SK-N-SH (cell line): ENCODE measurements at regions not wholly inside any gene's neighbourhood (a gene's known extent, or its start where the extent isn't known, plus 50 kb on each side); places are given as distances from the start of the nearest gene placed in this dataset.

ENCODE experiments used
- JUND ChIP-seq: IDR thresholded peaks from 2 replicates; pipeline ENCODE4 v1.4.0; 2012
- POLR2AphosphoS5 ChIP-seq: IDR thresholded peaks from 2 replicates; pipeline ENCODE4 v1.6.1; 2012; ENCODE audit warnings: low read depth, low read length
- TCF12 ChIP-seq: IDR thresholded peaks from 2 replicates; pipeline ENCODE4 v1.4.0; 2012
- TEAD4 ChIP-seq: IDR thresholded peaks from 2 replicates; pipeline ENCODE4 v1.4.0; 2012; ENCODE audit warnings: mild to moderate bottlenecking, borderline replicate concordance; ENCODE audit not compliant: insufficient read depth
- TF ChIP-seq, protein P1 (sequence below): fragments of 200-600 bp; sonication (generic); IDR thresholded peaks from 2 replicates; pipeline ENCODE4 v1.6.1; 2017; ENCODE audit warnings: antibody characterized with exemption, mild to moderate bottlenecking, moderate library complexity
- TF ChIP-seq, protein P2 (sequence below): IDR thresholded peaks from 2 replicates; pipeline ENCODE4 v1.4.0; 2012; ENCODE audit warnings: low read depth, borderline replicate concordance
- TF ChIP-seq, protein P3 (sequence below): IDR thresholded peaks from 2 replicates; pipeline ENCODE4 v1.6.1; 2012; ENCODE audit warnings: mild to moderate bottlenecking, low read depth, low read length, moderate library complexity

DNA sequence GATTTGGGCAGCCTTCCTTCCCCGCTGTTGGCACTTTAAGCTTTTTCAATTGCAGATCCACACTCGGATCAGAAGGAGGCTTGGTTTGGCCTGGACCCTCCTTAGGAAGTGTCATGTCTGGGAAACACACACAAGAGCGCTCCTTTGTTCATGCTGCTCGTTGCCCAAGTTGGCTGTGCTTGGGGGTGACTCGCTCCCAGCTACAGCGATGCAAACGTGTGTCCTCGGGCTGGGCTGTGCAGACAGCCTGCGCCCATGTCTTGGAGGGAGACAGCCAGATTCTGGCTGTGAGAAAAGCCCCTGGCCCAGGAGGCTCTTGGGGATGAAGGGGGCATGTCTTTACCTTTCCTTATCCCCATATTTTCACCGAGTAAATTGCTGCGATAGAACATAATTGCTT is 665.6 kb upstream of the EEF2KMT start:
- no peak for TF ChIP-seq TEAD4
- TF ChIP-seq, protein P1, sequence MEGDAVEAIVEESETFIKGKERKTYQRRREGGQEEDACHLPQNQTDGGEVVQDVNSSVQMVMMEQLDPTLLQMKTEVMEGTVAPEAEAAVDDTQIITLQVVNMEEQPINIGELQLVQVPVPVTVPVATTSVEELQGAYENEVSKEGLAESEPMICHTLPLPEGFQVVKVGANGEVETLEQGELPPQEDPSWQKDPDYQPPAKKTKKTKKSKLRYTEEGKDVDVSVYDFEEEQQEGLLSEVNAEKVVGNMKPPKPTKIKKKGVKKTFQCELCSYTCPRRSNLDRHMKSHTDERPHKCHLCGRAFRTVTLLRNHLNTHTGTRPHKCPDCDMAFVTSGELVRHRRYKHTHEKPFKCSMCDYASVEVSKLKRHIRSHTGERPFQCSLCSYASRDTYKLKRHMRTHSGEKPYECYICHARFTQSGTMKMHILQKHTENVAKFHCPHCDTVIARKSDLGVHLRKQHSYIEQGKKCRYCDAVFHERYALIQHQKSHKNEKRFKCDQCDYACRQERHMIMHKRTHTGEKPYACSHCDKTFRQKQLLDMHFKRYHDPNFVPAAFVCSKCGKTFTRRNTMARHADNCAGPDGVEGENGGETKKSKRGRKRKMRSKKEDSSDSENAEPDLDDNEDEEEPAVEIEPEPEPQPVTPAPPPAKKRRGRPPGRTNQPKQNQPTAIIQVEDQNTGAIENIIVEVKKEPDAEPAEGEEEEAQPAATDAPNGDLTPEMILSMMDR = no peak
- TF ChIP-seq, protein P2, sequence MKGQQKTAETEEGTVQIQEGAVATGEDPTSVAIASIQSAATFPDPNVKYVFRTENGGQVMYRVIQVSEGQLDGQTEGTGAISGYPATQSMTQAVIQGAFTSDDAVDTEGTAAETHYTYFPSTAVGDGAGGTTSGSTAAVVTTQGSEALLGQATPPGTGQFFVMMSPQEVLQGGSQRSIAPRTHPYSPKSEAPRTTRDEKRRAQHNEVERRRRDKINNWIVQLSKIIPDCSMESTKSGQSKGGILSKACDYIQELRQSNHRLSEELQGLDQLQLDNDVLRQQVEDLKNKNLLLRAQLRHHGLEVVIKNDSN = no peak
- TF ChIP-seq POLR2AphosphoS5 = no peak
- TF ChIP-seq, protein P3, sequence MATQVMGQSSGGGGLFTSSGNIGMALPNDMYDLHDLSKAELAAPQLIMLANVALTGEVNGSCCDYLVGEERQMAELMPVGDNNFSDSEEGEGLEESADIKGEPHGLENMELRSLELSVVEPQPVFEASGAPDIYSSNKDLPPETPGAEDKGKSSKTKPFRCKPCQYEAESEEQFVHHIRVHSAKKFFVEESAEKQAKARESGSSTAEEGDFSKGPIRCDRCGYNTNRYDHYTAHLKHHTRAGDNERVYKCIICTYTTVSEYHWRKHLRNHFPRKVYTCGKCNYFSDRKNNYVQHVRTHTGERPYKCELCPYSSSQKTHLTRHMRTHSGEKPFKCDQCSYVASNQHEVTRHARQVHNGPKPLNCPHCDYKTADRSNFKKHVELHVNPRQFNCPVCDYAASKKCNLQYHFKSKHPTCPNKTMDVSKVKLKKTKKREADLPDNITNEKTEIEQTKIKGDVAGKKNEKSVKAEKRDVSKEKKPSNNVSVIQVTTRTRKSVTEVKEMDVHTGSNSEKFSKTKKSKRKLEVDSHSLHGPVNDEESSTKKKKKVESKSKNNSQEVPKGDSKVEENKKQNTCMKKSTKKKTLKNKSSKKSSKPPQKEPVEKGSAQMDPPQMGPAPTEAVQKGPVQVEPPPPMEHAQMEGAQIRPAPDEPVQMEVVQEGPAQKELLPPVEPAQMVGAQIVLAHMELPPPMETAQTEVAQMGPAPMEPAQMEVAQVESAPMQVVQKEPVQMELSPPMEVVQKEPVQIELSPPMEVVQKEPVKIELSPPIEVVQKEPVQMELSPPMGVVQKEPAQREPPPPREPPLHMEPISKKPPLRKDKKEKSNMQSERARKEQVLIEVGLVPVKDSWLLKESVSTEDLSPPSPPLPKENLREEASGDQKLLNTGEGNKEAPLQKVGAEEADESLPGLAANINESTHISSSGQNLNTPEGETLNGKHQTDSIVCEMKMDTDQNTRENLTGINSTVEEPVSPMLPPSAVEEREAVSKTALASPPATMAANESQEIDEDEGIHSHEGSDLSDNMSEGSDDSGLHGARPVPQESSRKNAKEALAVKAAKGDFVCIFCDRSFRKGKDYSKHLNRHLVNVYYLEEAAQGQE = no peak
- no peak for TF ChIP-seq TCF12
- TF ChIP-seq JUND = no peak
